Epithelial cell of prostate (primary cell): ENCODE measurements at regions not wholly inside any gene's neighbourhood (a gene's known extent, or its start where the extent isn't known, plus 50 kb on each side); places are given as distances from the start of the nearest gene placed in this dataset.
A peak's percentile ranks its signal among the peaks of the same experiment; 100 is the strongest.

Experiments
- DNase-seq: peaks from one replicate; pipeline ENCODE4 v3.0.0-alpha.2; 2011; ENCODE audit warnings: low read depth, low spot score
- H3K27ac ChIP-seq: fragments of 450-650 bp; 2 replicates; pipeline ENCODE4 v1.5.1; 2017; ENCODE audit warnings: mild to moderate bottlenecking

DNA sequence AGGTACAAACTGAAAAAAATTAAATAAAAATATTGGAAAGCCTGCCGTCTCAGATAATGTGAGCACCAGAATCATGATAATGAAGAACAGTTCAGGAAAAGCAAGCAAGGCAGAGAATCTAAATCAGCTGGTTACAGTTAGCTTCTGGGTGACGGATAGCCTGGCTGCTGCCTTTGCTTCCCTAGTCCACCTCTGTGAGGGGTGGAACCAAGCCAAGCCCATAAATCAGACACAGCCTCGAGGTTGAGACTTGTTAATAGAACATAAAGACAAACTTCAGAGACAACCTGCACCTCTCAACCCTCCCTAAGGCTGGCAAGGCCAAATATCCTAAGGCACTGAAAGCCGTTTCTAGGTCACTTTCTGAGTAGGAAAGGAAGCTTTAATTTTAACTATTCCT lies 334.7 kb upstream of the SLC39A10 start:
- DNase-seq: peak; percentile 41

DNA sequence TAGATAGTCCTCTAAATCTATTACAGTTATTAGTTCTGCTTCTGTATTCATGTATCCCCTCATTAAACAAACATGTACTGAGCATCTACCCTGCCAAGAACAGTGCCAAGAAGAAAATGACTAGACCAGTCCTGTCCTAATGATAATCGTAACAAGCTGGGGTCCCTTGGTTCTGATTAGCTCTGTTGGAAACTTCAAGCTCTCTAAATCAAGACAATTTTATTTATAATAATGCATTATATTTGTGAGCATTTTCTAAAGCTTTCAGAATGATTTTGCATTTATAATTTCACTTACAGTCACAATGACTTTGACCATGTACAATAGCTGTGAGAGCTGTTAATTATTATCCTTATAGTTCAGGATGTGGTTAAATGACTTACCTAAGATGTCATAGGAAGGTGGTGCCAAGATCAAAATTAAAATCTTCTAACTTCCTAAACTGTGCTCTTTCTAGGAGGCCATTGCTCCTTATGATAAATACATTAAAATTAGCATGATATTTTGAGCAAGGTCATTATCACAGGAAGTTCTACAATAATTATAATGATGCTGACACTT lies 336.5 kb upstream of the SLC39A10 start:
- DNase-seq: no peak
- H3K27ac ChIP-seq: peak overlapping the region; percentile 84

More for the DNA sequence above, 334.7 kb upstream of the SLC39A10 start:
- H3K27ac ChIP-seq: peak overlapping the region; percentile 11

DNA sequence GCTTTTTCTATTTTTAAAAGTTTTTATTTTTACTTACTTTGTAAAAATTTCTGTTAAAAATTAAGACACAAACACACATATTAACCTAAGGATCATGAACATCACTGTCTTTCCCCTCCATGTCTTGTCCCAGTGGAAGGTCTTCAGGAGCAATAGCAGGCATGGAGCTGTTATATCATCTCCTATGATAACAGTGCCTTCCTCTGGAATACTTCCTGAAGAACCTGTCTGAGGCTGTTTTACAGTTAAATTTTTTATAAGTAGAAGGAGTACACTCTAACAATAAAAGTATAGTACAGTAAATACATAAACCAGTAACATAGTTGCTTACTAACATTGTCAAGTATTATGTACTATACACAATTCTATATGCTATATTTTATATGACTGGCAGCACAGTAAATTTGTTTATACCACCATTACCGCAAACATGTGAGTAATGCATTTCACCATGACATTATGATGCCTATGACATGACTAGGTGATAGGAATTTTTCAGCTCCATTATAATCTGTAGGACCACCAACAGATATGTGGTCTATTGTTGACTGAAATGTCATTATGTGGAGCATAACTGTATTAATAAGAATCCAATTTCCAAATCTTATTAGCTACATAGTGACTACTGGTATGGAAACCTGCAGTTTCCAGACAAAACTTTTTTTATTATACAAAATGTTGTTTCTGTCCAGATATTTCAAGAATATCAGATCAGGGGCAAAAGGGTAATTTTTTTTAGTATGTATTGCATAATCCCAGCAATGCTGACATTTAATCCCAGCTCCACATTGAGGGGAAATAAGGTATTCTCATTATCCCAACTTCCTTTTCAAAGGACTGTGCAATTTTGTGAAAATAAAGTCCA lies 337.2 kb upstream of the SLC39A10 start:
- H3K27ac ChIP-seq: peak overlapping the region; percentile 84
- no peak for DNase-seq

DNA sequence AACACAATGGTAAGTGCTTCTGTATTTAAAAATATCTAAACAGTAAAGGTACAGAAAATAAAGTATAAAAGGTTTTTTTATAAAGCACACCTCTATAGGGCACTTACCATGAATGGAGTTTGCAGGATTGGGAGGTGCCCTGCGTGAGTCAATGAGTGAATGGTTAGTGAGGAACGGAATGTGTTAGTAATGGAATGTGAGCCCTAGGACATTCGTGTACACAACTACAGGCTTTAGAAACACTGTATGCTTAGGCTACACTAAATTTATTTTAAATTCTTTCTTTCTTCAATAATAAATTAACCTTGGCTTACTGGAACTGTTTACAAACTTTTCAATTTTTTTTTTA lies 337.9 kb upstream of the SLC39A10 start:
- peak; percentile 65 for DNase-seq
- peak overlapping the region; percentile 84 for H3K27ac ChIP-seq

DNA sequence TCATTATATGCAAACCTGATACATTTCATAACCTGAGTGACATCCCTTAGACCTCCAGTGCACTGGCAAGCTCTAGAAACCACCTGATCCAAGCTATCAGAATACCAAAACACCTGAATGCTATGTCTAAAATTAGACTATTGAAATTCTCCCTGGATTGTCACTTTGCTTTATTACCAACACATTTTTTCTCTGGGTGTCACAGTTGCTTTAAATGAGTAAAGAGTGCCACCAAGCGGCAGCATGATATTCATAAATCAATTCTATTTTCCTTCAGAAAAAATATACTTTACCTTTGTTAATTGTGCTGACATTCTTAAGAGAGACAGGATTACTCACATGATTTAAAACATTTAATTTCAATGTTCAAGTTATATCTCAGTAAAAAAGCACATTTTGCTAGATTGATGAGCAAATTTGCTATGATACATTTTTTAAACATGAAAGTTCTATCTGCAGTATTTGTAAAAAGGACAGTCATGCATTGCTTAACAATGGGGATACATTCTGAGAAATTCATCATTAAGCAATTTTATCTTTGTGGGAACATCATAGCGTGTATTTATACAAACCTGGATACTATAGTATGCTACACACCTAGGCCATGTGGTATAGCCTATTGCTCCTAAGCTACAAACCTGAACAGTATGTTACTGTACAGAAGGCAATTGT lies 338.4 kb upstream of the SLC39A10 start:
- peak overlapping the region; percentile 84 for H3K27ac ChIP-seq
- DNase-seq: no peak

DNA sequence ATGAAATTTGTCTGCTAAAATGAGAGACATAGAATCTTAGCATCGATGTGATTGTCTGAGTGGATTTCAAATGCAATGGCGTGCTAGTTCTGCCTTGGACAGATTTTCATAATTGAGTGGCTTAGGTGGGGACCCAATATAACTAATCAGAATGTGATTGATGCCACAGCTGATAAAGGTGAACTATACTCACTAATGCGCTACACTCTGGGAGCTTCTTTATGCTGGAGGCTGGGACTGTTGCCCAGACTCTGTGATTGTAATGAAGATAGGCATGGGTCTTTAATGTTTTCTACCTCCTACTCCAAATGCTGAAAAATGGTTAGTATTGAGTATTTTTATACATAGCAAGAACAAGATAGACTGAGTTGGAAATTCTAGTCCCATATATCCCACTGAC lies 339.5 kb upstream of the SLC39A10 start:
- no peak for DNase-seq
- no peak overlapping the region for H3K27ac ChIP-seq

DNA sequence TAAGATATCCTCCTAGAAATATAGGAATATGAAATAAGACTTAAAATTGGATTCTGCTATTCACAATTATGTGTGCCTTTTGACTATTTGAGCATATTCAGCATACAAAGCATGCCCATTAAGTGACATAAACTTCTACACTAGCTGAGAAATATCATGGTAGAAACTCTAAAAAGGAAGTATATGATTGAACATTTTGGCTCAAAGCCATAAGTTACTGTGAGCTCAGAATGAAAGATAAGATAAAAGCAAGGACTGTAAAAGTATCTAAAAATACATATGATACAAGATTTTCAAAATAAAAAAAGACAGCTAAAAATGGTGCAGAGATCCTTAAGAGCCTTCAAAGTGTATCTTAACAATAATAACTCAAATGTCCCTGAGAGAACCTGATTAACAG lies 340.5 kb upstream of the SLC39A10 start:
- H3K27ac ChIP-seq: no peak overlapping the region
- no peak for DNase-seq

DNA sequence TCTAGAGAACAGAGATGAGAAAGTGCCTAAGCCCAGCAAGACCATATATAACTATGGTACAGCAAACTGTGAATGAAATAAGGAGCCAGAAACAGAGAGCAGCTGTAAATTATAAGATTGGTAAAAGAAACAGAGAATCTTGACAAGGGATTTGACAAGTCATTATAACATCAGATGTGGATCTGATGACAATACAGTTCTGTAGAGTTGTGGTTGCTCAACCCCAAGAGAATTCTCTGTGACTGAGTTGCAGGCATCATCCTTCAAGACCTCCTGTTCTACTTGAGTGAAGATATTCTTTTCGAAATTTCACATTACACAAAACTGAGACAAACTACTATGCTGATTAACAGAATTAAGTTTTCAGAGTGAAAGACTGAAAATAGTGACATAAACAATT lies 343.1 kb upstream of the SLC39A10 start:
- no peak for DNase-seq
- H3K27ac ChIP-seq: no peak overlapping the region

DNA sequence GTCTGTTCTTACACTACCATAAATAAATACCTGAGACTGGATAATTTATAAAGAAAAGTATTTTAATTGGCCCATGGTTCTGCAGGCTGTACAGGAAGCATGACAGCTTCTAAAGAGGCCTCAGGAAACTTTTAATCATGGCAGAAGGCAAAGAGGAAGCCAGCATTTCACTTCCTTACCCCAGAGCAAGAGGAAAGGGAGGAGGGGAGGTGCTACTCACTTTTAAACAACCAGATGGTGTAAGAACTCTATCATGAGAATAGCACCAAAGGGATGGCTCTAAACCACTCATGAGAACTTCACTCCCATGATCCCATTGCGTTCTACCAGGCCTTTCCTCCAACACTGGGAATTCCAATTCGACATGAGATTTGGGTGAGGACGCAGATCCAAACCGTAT lies 344.4 kb upstream of the SLC39A10 start:
- DNase-seq: no peak
- no peak overlapping the region for H3K27ac ChIP-seq

DNA sequence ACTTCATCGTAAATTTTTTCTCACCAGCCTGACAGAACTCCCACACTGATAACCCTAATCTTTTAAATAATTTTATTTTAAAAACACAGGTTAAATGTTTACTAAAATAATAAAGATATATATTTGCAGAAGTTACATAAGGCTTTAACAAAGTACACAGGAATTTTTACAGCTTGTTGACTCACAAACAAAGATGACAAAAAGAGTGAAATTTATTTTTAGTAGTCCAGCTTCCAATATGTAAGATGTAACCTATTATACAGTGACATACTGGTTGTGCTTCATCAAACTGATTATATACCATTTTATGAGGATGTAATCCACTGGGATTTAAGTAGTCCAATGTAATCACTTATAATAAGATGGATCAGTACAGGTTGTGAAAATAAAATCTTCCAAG lies 348.9 kb upstream of the SLC39A10 start:
- H3K27ac ChIP-seq: no peak overlapping the region
- no peak for DNase-seq

DNA sequence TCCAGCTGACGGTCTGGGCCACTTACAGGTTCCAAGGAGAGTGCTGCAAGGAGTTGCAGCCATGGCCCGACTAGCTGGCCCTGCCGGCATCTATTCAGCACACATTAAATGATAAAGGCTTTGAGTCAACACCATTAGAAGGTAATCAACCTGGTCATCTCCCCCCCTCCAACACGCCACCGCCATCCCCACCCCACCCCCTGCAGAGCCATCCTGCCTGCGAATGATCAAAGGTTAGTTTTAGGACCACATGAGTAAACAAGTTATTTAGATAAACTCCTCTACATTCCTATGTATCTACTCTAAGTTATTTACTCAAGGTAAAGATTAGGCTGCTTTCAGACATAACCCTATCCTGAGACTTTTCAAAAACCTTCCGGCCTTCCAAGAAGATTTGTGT lies 349.3 kb upstream of the SLC39A10 start:
- DNase-seq: no peak

DNA sequence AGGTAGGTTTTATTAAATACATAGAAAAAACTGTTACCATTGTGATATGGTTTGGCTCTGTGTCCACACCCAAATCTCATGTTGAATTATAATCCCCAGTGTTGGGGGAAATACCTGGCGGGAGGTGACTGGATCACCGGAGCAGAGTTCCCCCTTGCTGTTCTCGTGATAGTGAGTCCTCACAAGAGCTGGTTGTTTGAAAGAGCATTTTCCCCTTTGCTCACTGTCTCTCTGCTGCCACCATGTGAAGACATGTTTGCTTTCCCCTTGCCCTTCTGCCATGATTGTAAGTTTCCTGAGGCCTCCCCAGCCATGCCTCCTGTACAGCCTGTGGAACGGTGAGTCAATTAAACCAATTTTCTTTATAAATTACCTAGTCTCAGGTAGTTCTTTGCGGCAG lies 352.7 kb upstream of the SLC39A10 start:
- DNase-seq: no peak
- no peak overlapping the region for H3K27ac ChIP-seq

More for the DNA sequence above, 349.3 kb upstream of the SLC39A10 start:
- H3K27ac ChIP-seq: no peak overlapping the region

DNA sequence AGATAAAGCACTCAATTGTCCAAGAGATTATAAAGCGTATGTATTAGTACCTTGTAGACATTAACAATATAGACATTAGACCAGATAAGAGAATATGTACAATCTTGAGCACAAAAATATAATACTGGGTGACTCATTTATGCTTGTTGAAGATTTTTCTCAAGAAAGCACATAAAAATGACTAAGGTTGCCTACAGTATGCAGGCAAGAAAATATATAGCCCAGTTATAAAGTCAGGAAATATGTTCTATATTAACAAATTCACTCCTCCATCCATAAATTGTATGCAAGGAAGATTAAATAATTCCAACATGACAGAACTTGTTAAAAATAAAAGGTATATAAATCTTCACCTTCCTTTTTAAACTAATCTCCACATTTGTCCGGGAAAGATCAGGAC lies 356.4 kb upstream of the SLC39A10 start:
- no peak overlapping the region for H3K27ac ChIP-seq
- no peak for DNase-seq

DNA sequence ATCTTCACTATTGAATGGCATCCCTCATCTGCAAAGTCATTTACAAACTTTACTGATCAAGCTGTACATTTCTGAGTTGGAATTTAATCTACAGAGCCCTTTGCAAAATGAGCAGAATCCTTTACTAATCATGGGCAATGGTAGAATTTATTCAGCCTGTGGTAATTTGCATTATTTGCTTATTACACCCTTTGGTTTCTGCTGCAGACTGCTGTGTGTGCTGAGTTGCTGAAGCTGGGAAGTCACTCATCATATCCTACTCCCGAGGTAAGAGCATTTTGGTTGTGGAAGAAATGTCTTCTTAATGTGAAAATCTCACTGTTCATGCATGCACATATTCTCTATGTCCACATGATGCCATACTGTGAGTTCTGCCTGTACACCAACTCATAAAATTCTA lies 357.4 kb upstream of the SLC39A10 start:
- no peak for DNase-seq
- no peak overlapping the region for H3K27ac ChIP-seq

DNA sequence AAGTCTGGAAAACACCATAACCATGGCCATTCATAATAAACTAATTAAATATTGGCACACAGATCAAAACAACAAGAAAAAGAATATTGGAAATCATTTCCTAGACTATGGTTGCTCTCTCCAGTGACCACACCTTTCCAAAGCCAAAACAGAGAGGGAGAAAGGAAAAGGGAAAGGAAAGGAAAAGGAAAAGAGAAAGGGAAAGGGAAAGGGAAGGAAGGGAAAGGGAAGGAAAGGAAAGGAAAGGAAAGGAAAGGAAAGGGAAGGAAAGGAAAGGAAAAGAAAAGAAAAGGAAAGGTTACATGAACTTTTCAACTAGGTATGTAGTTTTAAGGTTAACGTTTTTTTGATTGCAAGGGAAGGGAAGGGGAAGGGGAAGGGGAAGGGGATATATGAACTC lies 360.5 kb upstream of the SLC39A10 start:
- no peak for DNase-seq
- H3K27ac ChIP-seq: no peak overlapping the region

DNA sequence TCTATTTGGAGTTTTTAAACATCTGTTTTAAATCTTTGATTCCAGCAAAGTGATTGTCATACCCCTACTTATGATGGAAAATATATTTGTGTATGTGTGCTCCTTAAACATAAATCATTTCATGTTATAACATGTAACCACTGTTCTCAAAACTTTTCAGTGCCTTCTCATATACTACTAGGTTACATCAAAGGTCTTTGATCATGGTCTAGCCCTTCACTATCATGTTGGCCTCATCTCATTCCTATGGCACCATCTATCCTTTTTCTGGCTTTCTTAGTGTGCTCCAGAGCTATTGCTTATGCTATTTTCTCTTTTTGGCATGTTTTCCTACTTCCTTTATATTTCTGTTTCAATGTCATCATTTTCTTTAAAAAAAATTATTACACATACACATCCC lies 367.9 kb upstream of the SLC39A10 start:
- H3K27ac ChIP-seq: no peak overlapping the region

DNA sequence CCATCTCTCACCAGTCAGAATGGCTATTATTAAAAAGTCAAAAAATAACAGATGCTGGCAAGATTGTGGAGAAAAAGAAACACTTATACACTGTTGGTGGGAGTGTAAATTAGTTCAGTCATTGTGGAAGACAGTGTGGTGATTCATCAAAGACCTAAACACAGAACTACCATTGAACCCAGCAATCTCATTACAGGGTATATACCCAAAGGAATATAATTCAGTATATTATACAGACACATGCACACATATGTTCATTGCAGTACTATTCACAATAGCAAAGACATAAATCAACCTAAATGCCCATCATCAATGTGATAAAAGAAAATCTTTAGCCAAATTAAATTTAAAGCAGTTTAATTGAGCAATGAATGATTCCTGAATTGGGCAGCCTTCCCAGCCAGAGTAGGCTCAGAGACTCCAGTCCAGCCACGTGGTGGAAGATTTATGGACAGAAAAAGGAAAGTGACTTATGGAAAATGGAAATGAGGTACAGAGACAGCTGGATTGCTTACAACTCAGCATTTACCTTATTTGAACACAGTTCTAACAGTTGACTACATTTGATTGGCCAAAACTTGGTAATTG lies 377.1 kb upstream of the SLC39A10 start:
- no peak for DNase-seq
- H3K27ac ChIP-seq: no peak overlapping the region

More for the DNA sequence above, 367.9 kb upstream of the SLC39A10 start:
- no peak for DNase-seq

DNA sequence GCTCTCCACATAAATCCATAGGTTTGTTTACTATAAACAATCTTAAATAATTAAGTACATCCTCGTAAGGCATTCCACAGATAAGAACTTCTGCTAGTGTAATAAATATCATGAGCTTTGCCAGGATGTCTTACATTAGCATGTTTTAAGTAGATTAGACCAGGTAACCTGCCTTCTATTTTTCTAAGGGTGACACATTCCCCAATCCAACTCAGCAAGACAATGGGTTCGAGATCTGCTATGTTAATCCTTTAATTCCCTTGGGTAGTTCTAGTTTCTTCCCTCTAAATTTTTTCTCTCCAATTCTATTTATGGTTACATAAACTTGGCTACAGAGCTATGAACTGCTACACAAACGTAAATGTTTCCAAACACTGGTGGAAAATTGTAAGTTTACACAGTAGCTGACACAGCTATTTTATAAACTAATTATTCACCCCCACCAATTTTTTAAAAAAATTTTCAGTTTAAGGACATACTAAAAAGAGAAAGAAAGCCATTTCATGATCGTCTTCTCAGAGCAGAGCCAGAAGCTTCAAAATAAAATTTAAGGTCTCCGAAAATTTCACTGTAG lies 386.5 kb upstream of the SLC39A10 start:
- H3K27ac ChIP-seq: no peak overlapping the region
- DNase-seq: no peak

DNA sequence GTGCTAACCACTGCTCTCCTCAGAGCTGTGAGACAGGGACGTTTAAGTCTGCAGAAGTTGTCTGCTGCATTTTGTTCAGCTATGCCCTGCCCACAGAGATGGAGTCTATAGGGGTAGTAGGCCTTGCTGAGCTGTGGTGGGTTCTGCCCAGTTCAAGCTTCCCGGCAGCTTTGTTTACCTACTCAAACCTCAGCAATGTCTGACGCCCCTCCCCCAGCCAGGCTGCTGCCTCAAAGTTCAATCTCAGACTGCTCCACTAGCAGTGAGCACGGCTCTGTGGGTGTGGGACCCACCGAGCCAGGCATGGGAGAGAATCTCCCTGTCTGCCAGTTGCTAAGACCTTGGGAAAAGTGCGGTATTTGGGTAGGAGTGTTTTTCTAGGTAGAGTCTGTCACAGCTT lies 387.8 kb upstream of the SLC39A10 start:
- no peak overlapping the region for H3K27ac ChIP-seq
- DNase-seq: no peak

DNA sequence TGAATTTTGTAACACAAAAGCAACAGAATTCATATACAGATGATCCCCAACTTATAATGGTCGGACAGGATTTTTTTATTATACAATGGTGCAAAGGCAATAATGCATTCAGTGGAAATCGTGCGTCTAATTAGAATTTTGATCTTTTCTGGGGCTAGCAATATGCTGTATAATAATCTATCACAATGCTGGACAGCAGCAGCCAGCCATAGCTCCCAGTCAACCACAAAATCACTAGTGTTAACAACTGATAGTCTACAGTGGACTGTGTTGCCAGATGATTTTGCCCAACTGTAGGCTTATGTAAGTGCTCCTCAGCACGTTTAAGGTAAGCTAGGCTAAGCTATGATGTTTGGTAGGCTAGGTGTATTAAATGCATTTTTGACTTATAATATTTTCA lies 399.0 kb upstream of the SLC39A10 start:
- no peak for DNase-seq
- no peak overlapping the region for H3K27ac ChIP-seq

DNA sequence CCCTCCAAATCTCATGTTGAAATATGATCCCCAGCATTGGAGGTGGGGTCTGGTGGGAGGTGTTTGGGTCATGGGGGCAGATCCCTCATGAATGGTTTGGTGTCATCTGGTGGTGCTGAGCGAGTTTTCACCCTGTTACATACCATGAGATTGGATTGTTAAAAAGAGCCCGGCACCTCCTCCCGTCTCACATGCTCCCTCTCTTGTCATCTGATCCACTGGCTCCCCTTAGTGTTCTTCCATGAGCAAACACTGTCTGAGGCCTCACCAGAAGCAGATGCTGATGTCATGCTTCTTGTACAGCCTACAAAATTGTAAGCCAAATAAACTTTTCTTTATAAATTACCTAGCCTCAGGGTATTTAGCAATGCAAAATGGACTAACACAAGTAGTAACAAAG lies 405.0 kb upstream of the SLC39A10 start:
- no peak overlapping the region for H3K27ac ChIP-seq
- no peak for DNase-seq
